AG04449 (cell line): ENCODE measurements at regions not wholly inside any gene's neighbourhood (a gene's known extent, or its start where the extent isn't known, plus 50 kb on each side); places are given as distances from the start of the nearest gene placed in this dataset.
A peak's percentile ranks its signal among the peaks of the same experiment; 100 is the strongest.
"Not testable (repeated sequence)": the region's sequence is repeated elsewhere in the genome, so short reads cannot be mapped to it uniquely, and the experiment has no call there.

ENCODE experiments used
- CTCF ChIA-PET: fragments of 350-600 bp; formaldehyde crosslinking; extraction: SDS; loops from one replicate; lab custom pipeline; 2021; ENCODE audit warnings: antibody characterized with exemption; lab: Yijun Ruan, JAX
- POLR2A ChIA-PET: fragments of 400-600, 350-600 bp; formaldehyde crosslinking; extraction: SDS; loops from one replicate; lab custom pipeline; 2020; ENCODE audit warnings: antibody characterized with exemption, inconsistent platforms; lab: Yijun Ruan, JAX
- DNase-seq: peaks from one replicate; pipeline ENCODE4 v3.0.0-alpha.2; 2010; ENCODE audit warnings: low read depth, low spot score
- H3K4me3 ChIP-seq: 2 replicates; pipeline ENCODE4 v1.5.1; 2011; ENCODE audit warnings: low read depth, mild to moderate bottlenecking, control low read depth, low read length
- TF ChIP-seq, protein P1 (sequence below): IDR thresholded peaks from one replicate; pipeline ENCODE4 v1.5.1; 2011; ENCODE audit warnings: mild to moderate bottlenecking, moderate library complexity, low read length, control low read depth, inconsistent platforms; ENCODE audit not compliant: insufficient read depth; ENCODE audit errors: missing control alignments

GRCh38 chr12:124648710-124649384, 81.4 kb upstream of the NCOR2 start:
- no peak for DNase-seq
- POLR2A ChIA-PET = no interaction called here
- no peak overlapping the region for H3K4me3 ChIP-seq
- CTCF ChIA-PET = interaction anchor here (1.0 kb wide), 1 partner anchor 8 kb away, joined by 3 read pairs; no protein-coding TSS in a partner anchor
- TF ChIP-seq, protein P1, sequence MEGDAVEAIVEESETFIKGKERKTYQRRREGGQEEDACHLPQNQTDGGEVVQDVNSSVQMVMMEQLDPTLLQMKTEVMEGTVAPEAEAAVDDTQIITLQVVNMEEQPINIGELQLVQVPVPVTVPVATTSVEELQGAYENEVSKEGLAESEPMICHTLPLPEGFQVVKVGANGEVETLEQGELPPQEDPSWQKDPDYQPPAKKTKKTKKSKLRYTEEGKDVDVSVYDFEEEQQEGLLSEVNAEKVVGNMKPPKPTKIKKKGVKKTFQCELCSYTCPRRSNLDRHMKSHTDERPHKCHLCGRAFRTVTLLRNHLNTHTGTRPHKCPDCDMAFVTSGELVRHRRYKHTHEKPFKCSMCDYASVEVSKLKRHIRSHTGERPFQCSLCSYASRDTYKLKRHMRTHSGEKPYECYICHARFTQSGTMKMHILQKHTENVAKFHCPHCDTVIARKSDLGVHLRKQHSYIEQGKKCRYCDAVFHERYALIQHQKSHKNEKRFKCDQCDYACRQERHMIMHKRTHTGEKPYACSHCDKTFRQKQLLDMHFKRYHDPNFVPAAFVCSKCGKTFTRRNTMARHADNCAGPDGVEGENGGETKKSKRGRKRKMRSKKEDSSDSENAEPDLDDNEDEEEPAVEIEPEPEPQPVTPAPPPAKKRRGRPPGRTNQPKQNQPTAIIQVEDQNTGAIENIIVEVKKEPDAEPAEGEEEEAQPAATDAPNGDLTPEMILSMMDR = no peak

DNA sequence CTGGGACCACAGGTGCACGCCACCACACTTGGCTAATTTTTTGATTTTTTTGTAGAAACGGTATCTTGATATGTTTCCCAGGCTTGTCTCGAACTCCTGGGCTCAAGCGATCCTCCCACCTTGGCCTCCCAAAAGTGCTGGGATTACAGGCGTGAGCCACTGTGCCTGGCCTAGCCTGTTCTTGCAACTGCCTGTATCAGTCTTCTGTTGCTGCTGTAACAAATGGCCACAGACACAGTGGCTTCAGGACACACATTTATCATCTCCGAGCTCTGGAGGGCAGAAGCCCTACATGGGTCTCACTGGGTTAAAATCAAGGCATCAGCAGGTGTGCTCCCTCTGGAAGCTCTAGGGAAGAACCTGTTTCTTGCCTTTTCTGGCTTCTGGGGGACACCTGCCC, 79.9 kb upstream of the NCOR2 start:
- CTCF ChIA-PET = no interaction called here
- POLR2A ChIA-PET = no interaction called here
- H3K4me3 ChIP-seq = no peak overlapping the region
- DNase-seq = no peak
- TF ChIP-seq, protein P1 = no peak

DNA sequence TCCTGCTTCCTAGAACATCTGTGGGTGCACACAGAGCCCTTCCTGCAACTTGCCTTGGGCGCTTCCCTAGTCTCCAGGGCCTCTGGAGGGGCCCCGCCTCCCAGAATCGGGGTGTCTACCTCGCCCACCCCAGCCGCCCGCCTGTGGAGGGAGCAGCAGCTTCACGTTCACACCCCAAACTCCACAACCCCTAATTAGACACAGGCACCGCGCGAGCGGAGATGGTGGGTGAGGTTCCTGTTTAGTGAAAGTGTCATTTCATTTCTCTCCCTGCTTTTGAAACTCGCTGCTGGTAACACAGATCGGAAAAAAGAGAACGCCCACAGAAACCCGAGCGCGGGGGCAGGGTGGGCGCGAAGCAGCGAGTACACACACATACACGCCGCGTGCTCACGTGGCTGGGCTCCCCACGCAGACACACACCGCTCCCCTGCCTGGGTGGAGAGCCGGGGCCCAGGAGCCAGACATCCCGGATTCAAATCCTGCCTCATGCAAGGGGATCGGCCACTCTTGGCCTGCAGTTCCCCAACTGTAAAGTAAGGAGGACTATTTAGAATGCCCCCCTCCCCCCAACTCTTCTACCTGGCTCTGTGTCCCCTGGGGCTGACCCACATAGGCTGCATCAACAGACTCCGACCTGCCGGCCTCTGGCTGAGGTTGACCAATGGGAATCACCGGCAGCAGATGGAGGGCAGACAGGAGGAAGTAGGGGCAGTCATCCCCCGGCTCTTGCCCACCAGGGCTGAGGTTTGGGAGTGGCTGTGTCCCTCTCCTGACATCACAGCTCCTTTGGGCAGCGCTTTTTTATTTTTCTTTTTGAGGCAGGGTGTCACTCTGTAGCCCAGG, 79.2 kb upstream of the NCOR2 start:
- POLR2A ChIA-PET = no interaction called here
- DNase-seq = no peak
- TF ChIP-seq, protein P1 = no peak
- CTCF ChIA-PET = no interaction called here
- H3K4me3 ChIP-seq = peak overlapping the region; percentile 8; the same call in 1 of the 2 replicates

DNA sequence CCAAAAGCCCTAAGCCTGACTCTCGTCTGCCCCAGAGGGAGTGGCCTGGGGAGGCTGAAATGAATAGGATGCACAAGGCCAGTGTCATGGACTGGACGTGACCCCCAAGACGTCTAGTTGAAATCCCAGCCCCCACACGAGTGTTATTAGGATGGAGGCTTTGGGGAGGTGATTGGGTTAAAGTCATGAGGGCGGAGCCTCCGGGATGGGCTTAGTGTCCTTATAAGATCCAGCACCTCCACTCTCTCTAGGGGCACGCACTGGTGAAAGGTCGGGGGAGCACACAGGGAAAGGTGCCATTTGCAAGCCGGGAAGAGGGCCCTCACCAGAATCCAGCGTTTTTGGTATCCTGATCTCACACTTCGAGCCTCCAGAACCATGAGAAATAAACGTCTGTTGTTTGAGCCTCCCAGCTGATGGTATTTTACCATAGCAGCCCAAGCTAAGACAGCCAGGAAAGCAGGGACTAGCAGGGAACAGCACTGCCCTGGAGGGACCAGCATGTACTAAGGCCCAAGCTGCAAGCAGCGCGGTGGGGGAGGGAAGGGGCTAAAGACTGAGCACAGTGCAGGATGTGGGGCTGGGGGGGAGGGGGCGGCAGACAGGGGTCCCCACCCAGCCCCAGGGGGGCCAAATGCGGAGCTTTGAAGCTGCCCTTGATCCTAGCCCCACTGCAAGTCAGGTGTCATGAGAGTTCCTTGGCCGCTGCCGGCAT, 78.3 kb upstream of the NCOR2 start:
- POLR2A ChIA-PET = no interaction called here
- H3K4me3 ChIP-seq = no peak overlapping the region
- DNase-seq = no peak
- CTCF ChIA-PET = no interaction called here
- TF ChIP-seq, protein P1 = no peak

- CTCF ChIA-PET, DNase-seq, POLR2A ChIA-PET, H3K4me3 ChIP-seq: not testable (repeated sequence)
Measured at GRCh38 chr12:124643768-124644167, 76.4 kb upstream of the NCOR2 start.

GRCh38 chr12:124642105-124642504, 74.7 kb upstream of the NCOR2 start:
- CTCF ChIA-PET = interaction anchor here (1.0 to 2.3 kb wide), 3 partner anchors 13 to 19 kb away, joined by 3 to 6 read pairs (median 4); no protein-coding TSS in a partner anchor
- POLR2A ChIA-PET = no interaction called here
- DNase-seq = no peak
- no peak overlapping the region for H3K4me3 ChIP-seq
- TF ChIP-seq, protein P1 = no peak
